ENCODE measurements at regions not wholly inside any gene's neighbourhood (a gene's known extent, or its start where the extent isn't known, plus 50 kb on each side); places are given as distances from the start of the nearest gene placed in this dataset.
"Not testable (repeated sequence)": the region's sequence is repeated elsewhere in the genome, so short reads cannot be mapped to it uniquely, and the experiment has no call there.

GRCh38 chr7:56697058-56697457 is 435.2 kb downstream of the ZNF479 start:
- not testable (repeated sequence) for DNase-seq

DNA sequence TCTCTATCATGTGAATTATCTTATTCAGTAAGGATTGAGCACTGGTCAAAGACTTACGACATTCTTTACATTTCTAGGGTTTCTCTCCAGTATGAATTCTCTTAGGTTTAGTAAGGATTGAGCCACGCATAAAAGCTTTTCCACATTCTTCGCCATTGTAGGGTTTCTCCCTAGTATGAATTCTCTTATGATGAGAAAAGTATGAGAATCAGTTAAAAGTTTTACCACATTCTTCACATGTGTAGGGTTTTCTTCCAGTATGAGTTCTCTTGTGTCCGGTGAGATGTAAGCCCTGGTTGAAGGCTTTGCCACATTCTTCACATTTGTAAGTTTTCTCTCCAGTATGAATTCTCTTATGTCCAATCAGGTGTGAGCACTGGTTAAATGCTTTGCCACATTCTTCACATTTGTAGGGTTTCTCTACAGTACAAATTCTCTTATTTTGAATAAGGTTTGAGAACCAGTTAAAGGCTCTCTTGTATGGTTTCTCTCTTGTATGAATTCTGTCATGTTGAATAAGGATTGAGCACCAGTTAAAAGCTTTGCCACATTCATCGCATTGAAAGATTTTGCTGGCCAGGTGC is 445.9 kb downstream of the ZNF479 start:
- DNase-seq, result no peak

GRCh38 chr7:56639173-56639746 is 493.0 kb downstream of the ZNF479 start:
- no peak for DNase-seq

DNA sequence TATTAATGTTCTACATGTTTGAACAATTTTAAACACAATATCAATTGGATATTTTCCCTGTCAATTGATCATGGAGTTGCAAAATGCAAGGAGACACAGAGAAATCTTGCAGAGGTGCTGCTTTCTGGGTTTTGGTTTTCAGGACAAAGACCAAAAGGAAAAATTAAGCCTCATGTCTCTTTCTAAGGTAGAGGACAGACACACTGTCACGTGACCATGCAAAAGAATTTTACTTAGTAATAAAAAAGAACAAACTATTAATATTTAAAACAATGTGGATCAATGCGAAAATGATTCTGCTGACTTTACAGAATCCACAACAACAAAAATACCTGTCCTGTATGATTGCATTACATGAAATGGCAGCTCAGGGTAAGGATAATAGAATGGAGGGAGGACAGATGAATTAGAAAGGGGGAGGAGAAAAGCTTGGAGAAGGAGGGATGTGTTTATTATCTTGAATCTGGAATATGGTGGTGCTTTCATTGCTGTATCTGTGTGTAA is 493.7 kb upstream of the NUPR2 start:
- DNase-seq, result no peak

- DNase-seq, result no peak
Measured at GRCh38 chr7:56605146-56605545, 488.9 kb upstream of the NUPR2 start.

DNA sequence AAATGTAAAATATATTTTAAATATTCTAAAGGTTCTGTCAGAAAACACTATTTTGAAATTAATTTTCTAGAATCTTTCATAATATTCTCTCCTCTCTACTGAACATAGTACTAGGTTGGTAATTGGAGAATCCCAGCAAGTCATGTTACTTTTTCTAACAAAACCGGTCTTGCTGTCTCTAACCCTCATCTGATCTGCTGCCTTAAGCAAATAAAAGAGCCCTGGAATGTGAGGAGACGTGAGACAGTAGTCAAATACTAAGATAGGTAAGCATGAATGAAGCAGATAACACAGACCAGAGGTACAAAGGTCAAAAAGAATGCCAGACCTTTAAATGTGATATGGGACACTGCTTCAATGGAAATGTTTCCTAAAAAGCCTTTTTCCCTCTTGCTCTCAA is 462.4 kb upstream of the NUPR2 start:
- no peak for DNase-seq

DNA sequence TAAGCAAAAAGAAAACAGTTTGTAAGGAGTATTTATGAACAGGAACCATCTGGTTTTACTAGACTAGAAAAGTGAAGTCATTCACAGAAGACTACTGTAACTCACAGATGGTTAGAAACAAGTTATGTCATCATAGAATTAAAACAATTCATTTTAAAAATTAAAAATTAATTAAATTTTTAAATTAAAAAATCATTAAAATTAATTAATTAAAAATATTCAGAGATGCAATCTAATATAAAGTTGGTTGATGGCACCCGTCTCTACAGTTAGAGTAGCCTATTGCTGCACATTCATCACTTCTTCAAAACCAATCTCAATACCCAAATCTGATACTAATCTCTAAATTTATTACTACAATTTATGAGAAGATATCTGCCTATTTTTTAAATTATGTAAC is 454.8 kb upstream of the NUPR2 start:
- DNase-seq, result no peak

DNA sequence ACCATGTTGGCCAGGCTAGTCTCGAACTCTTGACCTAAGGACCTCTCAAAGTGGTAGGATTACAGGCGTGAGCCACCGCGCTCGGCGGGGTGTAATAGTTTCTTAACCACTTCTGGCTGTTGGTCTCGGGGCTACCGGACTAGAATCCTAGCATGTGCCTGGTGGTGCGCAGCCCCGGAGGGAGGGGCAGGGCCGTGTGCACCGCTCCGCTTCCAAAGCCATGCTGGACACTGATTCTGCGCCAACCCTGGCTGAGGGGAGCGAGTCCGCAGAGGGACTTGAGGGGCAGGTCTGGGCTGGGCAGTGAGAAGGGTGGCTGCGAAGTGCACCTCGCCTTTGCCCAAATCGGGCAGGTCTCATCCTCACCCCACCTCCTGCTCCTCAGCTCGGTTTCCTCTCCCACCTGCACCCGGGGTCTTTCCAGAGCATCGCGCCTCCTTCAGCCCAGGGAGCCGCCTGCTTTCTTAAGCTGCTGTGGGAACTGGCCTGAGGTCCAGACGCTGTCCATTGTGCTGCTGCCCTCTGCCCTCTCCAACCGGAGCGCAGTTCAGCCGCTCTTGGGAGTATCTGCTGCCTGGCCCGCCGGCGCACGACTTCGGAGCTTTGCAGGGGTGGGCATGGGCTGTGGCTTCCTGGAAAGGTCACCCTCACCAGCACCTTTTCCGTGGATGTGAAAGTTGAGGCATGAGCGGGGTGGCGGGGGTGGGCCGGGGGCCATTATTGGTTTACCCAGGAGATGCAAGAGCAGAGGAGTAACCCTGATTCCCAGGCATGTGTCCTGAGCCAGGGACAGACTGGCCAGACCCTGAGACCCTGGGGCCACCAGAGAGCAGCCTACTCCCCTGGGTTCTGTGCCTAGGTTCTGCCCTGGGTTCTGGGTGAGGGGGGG is 422.6 kb upstream of the NUPR2 start:
- no peak for DNase-seq

- DNase-seq, result no peak
Measured at GRCh38 chr7:56537952-56538351, 421.7 kb upstream of the NUPR2 start.

- DNase-seq, result no peak
Measured at GRCh38 chr7:56537477-56537876, 421.3 kb upstream of the NUPR2 start.

DNA sequence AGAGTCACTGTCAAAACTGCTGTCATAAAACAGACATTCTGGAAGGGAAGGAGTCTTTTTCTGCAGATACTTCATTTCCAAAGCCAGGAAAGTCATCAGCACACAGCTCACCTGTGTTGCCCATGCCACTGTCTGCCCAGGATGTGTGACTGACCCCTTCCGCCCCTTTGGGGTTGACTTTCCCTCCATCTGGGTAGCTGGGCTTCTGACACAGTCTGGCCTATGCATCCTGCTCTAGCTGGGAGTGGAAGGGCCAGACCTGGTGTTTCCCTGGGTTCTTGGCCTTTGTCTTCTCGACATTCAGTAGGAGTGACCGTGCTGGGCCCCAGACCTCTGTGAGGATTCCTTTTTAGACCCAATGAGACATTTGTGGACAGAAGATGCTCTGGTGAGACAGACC is 378.9 kb upstream of the NUPR2 start:
- no peak for DNase-seq

DNA sequence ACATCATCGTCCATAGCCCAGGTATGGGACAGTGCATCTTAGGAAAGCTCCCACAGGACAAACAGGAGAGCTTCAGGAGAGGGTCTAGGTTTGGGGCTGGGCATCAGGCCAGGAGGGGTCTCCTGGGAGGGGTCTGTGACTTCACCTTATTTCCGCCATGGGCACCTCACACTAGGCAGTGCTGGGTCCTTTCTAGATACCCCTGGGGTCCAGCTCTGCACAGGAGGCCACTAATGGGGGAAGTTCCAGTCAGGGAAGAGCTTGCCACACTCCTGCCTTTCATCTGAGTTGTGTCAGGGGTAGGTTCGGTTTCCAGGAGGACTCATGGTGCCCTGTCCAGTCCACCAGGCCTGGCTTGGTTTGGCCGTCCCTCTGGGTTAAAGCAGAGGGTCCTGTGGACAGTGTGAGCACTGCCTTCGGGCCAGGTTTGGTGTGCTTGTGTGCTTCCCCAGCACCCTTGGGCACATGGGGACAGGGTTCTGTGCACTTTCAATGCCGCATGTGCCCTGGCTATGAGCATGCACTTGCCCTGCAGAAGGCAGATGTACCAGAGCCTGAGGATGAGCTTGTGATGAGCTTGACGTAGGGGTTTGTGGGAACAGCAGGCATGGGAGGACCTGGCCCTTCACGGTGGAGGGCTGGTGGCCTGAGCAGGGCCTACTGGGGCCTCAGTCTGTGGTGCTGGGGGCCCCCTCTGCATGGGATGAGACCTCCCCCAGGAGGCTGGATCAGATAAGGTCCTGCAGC is 377.7 kb upstream of the NUPR2 start:
- no peak for DNase-seq

DNA sequence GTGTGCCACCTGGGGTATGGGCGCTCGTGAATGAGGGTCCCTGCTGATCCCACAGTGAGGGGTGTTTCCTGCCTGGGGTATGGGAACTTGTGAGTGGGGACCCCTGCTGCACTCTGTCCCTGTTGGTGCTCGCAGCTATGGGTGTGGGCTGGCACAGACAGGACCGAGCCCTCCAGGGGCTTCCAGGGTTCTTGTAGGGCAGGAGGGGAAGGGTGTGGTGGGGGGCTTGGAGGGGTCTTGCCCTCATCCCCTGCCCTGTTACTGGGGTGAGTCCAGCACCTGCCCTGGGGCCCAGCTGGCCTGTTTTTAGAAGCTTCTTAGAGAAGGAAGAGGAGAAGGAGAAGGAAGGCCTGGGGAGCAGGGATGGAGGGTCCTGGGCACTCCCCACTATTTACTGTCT is 377.0 kb upstream of the NUPR2 start:
- DNase-seq, result no peak

DNA sequence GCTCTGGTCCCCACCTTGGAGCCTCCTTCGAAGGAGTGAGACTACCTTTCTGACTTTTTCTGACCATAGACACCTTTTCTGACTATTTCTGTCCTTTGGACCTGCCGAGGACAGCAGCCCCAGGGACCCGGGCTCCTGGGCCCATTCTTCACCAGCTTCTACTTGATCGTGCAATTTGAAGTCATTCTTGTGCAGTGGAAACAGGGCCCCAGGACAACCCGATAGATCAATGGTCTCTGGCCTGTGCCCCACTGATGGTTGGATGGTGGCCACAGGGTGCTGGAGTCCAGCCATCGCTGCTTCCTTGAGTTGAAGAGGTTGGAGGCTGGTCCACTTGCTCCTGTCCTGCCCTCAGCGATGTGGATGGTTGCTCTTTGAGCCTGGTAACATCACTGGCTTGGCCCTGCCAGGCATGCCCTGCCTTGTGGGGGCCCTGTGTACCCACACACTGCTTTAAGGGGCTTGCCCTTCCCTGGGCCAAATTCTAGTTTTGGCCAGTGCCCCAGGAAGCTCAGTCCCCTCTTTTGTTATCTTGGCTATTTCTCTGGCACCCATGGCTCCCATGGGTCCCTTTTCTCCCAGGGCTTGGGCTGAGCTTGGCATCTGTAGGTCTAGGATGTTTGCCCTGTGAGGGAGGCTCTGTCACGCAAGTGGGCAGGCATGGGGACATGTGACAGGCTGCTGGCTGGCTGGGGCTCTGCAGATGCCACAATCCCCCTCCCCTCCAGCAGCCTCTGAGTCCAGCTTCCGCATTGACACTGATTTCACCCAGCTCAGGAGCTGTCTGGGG is 375.6 kb upstream of the NUPR2 start:
- DNase-seq, result no peak

- no peak for DNase-seq
Measured at GRCh38 chr7:56483861-56484550, 367.8 kb upstream of the NUPR2 start.

DNA sequence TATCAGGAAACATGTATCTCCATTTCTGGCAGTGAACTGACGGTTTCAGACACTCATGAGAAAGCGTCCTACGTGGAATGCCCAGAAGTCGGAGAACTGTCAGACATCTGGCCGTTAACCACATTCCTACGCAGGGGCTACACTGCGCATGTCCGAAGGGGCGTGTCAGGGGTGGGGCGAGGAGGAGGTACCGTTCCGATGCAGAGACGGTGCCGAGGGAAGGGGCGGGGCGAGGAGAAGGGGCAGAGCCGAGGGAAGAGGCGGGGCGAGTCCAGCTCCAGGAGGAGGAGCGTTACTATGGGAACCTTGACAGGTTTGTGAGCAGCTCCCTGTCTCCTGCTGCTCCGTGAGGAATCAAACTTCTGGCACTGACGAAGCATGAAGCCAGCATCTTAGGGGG is 366.9 kb upstream of the NUPR2 start:
- DNase-seq, result no peak

- no peak for DNase-seq
Measured at GRCh38 chr7:56479748-56480147, 363.5 kb upstream of the NUPR2 start.

DNA sequence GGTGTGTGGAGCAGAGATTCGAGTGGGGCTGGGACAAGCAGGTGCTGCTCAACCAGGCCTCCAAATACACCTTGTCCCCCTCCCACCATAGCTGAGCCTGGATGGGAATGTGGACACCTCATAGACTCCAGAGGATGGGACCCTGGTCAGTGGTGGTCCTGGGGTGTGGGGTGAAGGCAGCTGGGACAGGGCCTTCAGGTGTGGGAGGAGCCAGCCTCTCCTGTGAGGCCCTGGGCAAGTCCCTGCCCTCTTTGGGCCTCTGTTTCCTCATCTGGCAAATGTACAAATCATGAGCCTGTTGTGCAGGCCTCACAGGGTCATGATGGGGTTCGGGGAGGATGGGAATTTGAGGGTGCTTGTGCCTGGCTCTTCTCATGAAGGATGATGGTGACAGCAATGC is 362.9 kb upstream of the NUPR2 start:
- no peak for DNase-seq

- DNase-seq, result no peak
Measured at GRCh38 chr7:56474271-56474670, 358.1 kb upstream of the NUPR2 start.

- no peak for DNase-seq
Measured at GRCh38 chr7:56471811-56472210, 355.6 kb upstream of the NUPR2 start.

DNA sequence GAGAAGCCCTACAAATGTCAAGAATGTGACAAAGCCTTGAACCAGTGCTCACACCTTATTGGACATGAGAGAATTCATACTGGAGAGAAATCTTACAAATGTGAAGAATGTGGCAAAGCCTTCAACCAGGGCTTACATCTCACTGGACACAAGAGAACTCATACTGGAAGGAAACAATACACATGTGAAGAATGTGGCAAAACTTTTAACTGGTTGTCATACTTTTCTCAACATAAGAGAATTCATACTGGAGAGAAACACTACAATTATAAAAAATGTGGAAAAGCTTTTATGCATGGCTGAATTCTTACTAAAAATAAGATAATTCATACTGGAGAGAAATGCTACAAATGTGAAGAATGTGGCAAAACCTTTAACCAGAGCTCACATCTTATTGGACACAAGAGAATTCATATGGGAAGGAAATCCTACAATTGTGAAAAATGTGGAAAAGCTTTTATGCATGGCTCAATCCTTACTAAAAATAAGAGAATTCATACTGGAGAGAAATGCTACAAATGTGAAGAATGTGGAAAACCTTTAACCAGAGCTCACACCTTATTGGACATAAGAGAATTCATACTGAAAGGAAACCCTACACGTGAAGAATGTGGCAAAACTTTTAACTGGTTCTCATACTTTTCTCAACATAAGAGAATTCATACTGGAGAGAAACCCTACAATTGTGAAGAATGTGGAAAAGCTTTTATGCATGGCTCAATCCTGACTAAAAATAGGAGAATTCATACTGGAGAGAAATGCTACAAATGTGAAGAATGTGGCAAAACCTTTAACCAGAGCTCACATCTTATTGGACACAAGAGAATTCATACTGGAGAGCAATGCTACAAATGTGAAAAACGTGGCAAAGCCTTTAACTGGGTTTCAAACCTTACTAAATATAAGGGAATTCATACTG is 350.6 kb upstream of the NUPR2 start:
- not testable (repeated sequence) for DNase-seq

Data from DMS79 treated with DMSO at 0.1 percent for 48 hours (cell line).